ENCODE measurements at regions not wholly inside any gene's neighbourhood (a gene's known extent, or its start where the extent isn't known, plus 50 kb on each side); places are given as distances from the start of the nearest gene placed in this dataset.

DNA sequence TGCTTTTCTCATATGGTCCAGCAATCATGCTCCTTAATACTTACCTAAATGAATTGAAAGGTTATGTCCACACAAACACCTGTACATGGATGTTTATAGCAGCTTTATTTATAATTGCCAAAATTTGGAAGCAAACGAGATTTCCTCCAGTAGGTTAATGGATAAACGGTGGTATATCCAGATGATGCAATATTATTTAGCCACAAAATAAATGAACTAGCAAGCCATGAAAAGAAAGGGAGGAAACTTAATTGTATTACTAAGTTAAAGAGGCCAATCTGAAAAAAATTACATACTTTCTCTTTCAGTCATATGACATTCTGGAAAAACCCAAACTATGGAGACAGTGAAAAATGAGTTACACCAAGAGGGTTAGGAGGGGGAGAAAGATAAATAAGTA is 76.3 kb upstream of the LRRC7 start:
- peaks cover 0 to 7% (median 0%) of the 10 kb centered on the region in 11 donors for H3K9me3 ChIP-seq
- H3K4me3 ChIP-seq, result no peak overlapping the region
- H3K27me3 ChIP-seq, result no peaks in the 10 kb centered on the region
- H3K36me3 ChIP-seq, result no peaks in the 10 kb centered on the region
- no peaks in the 10 kb centered on the region for H3K4me1 ChIP-seq
- DNase-seq (no peak), ATAC-seq (no peak)
- H3K27ac ChIP-seq, result no peak overlapping the region
- intact Hi-C loops (cut with DNase I), result no loop called here
- TF ChIP-seq, protein P1, sequence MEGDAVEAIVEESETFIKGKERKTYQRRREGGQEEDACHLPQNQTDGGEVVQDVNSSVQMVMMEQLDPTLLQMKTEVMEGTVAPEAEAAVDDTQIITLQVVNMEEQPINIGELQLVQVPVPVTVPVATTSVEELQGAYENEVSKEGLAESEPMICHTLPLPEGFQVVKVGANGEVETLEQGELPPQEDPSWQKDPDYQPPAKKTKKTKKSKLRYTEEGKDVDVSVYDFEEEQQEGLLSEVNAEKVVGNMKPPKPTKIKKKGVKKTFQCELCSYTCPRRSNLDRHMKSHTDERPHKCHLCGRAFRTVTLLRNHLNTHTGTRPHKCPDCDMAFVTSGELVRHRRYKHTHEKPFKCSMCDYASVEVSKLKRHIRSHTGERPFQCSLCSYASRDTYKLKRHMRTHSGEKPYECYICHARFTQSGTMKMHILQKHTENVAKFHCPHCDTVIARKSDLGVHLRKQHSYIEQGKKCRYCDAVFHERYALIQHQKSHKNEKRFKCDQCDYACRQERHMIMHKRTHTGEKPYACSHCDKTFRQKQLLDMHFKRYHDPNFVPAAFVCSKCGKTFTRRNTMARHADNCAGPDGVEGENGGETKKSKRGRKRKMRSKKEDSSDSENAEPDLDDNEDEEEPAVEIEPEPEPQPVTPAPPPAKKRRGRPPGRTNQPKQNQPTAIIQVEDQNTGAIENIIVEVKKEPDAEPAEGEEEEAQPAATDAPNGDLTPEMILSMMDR (IDR thresholded peaks at IDR 0.05), result no peak
- 84 to 93% methylated on average over 2 of the region's 2 CpGs for WGBS, 2 donors

DNA sequence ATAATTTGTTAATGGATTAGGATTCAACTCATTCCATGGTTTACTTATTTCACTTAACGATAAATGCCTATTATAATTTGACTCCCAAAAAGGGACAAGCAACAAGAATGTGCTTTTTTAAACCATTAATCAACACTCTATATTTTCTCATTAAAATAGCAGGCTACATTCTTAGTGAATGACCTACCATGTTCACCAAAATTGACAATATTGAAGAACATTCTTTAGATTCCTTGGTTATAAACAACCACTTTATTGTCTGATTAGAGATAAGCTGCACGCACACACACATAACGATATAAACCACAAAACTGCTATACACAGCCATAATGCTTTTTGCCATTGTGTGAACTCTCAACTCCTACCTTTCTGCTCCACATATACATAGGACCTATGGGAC is 75.4 kb upstream of the LRRC7 start:
- TF ChIP-seq, protein P1 (IDR thresholded peaks at IDR 0.05), result no peak
- WGBS, 2 donors, result 67 to 72% methylated on average over 3 of the region's 3 CpGs
- ATAC-seq, result no peak

DNA sequence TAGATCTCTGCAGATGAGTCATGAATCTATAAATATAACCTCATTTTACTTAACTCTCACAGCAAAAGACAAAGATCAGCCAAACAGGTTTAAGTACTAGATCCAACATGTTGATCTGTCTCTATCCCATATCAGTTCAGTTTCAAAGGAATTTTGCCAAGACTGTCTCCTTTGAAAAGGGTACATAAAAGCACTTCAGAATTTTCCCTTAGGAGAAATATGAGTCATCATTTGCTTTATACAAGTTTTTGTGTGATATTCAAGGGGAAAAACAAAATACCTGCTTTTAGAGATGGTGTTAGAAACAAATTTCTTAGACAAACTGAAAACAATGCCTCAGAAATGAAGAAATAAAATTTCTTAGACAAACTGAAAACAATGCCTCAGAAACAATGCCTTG is 73.5 kb upstream of the LRRC7 start:
- H3K9me3 ChIP-seq, result no peaks in the 10 kb centered on the region
- TF ChIP-seq, protein P1 (IDR thresholded peaks at IDR 0.05), result no peak
- H3K36me3 ChIP-seq, result no peaks in the 10 kb centered on the region
- ATAC-seq (no peak), DNase-seq (no peak)
- no peak overlapping the region for H3K4me3 ChIP-seq
- intact Hi-C loops (cut with DNase I), result no loop called here
- H3K27me3 ChIP-seq, result no peaks in the 10 kb centered on the region
- H3K27ac ChIP-seq, result no peak overlapping the region
- no peaks in the 10 kb centered on the region for H3K4me1 ChIP-seq

More for the DNA sequence above, 75.4 kb upstream of the LRRC7 start:
- Histone ChIP-seq H3K27me3 (no peaks in the 10 kb centered on the region), H3K36me3 (no peaks in the 10 kb centered on the region), H3K4me1 (no peaks in the 10 kb centered on the region), H3K27ac (no peak overlapping the region), H3K9me3 (peaks cover 0 to 7% (median 0%) of the 10 kb centered on the region in 11 donors), H3K4me3 (no peak overlapping the region)
- DNase-seq, result no peak
- intact Hi-C loops (cut with DNase I), result no loop called here

DNA sequence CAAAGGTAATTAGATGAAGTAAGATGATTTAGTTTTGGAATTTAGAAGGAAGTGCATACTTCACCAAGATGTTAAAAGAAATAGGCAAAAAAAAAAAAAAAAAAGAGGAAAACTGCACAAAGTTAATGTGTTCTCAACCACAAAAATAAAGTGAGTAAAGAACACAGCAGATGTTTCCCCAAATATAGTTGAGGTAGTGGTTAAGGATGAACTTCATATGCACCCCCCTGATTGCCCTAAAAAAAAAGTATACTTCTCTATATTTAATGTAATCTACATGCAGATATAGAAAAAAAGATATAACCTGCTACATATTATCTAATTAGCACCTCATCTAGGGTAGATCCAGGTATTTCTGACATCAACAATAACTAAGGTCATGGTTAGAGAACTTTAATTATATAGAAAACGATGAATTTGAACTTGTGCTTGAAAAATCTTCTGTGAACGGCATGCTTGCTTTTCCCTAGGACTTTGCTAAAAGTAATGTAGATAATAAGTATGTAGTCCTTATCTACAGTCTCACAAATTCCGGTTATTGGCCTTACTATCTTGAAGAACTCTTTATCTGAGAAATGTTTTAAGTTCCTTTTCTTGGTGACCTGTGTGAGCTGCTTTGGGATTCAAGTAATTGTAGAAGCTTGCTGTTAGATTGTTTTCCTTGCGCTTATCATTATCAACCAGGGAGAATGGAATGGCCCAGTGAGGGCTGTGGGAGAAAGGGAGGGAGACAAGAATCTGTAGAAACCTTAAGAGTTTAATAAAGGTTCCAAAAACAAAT is 70.1 kb upstream of the LRRC7 start:
- 41 to 45% methylated on average over 4 of the region's 4 CpGs for WGBS, 2 donors
- no peaks in the 10 kb centered on the region for H3K27me3 ChIP-seq
- intact Hi-C loops (cut with DNase I), result no loop called here
- H3K4me3 ChIP-seq, result no peak overlapping the region
- ATAC-seq (no peak), DNase-seq (no peak)
- TF ChIP-seq, protein P1 (IDR thresholded peaks at IDR 0.05), result no peak
- H3K4me1 ChIP-seq, result no peaks in the 10 kb centered on the region
- H3K9me3 ChIP-seq, result no peaks in the 10 kb centered on the region
- no peak overlapping the region for H3K27ac ChIP-seq
- H3K36me3 ChIP-seq, result no peaks in the 10 kb centered on the region

All from heart right ventricle (tissue), 16 donors.